DMS 273 (cell line): ENCODE measurements at regions not wholly inside any gene's neighbourhood (a gene's known extent, or its start where the extent isn't known, plus 50 kb on each side); places are given as distances from the start of the nearest gene placed in this dataset.

Experiments used
- DNase-seq: peaks from one replicate; lab custom pipeline; 2025; ENCODE audit not compliant: unreplicated experiment; lab: John Stamatoyannopoulos, UW

DNA sequence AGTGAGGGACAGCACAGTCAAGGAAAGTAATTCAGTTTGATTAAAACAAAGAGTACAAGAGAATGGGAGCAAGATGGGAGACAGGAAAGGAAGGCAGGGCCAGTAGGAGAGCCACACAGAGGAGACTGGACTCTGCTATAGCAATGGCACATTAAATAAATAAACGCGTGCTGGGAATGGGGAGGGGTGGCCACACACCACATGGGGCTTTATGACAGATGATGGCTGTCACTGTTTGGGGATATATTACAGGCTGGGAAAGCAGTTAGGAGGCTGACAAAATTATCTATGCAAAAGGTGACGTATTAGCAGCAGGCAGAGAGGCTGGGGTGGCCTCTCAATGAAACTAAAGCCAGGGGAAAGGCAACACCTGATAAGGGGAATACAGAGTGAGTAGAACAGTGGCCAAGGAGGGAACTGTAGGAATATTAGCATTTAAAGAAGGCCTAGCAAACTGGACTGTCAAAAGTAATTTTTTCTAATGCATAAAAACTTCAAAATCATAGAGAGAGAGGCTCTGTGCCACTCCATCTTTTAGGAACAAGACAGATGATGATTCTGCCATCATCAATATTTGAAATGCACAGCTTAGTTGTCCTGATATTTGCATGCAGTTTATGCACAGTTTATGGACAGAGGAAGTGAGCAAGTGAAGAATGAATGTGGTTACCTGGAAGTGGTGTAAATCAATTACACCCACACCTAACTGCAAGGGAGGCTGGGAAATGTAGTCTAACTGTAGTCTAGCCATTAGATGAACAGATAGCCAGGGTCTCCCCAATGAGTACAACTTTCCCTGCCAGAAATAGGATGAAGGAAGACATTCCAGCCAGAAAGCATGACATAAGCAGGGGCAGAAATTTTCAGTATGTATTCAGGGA is 346.5 kb downstream of the FOXO1 start:
- no peak for DNase-seq

- no peak for DNase-seq
These were observed 338.4 kb downstream of the FOXO1 start for GRCh38 chr13:40328091-40328490.

- DNase-seq = no peak
These were observed 336.5 kb downstream of the FOXO1 start for GRCh38 chr13:40329781-40330485.

GRCh38 chr13:40330950-40331349 is 335.5 kb downstream of the FOXO1 start:
- DNase-seq = no peak

- no peak for DNase-seq
These were observed 334.6 kb downstream of the FOXO1 start for GRCh38 chr13:40331802-40332201.

- DNase-seq = peak; percentile 22
These were observed 333.2 kb downstream of the FOXO1 start for GRCh38 chr13:40333226-40333625.

- no peak for DNase-seq
These were observed 332.4 kb downstream of the FOXO1 start for GRCh38 chr13:40334031-40334430.

- DNase-seq = no peak
These were observed 331.8 kb downstream of the FOXO1 start for GRCh38 chr13:40334616-40335015.

- no peak for DNase-seq
These were observed 329.9 kb downstream of the FOXO1 start for GRCh38 chr13:40336228-40337221.

DNA sequence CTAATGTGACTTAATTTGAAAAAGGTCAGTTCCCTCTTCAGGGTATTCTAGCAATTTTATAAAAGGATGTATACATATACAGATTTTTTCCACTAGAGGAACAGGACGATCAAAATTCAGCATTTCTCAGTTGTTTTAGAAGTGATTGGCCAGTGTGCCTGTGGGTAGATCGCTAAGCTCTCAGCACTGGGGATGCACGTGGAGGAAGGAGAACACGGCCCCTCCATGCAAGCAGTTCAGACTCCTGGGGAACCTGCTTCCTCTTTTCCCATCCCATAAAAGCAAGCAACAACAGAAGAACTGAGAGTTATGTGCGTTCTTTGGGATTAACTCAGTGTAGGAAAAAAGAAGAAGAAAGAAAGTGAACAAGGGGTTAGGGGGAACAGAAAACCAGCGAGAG is 328.8 kb downstream of the FOXO1 start:
- no peak for DNase-seq

- DNase-seq = no peak
These were observed 328.2 kb downstream of the FOXO1 start for GRCh38 chr13:40338217-40338616.

- peak; percentile 61 for DNase-seq
These were observed 325.9 kb downstream of the FOXO1 start for GRCh38 chr13:40340368-40341095.

DNA sequence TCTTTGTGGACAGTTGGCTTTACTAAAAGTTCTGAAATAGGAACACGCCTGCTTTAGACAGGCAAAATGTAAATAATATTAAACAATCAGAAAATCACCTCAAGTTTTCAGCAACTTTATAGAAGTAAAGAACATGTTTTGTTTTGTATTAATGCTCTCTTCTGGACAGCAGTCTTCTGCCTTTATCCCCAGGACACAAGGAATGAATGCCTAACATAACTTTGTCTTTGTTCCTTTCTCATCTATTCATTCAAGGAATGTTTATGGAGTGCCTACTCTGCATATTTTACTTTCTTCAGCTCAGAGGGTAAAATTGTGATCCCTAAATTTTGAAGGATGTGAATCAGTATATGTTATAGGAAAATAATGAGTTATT is 325.4 kb downstream of the FOXO1 start:
- no peak for DNase-seq

DNA sequence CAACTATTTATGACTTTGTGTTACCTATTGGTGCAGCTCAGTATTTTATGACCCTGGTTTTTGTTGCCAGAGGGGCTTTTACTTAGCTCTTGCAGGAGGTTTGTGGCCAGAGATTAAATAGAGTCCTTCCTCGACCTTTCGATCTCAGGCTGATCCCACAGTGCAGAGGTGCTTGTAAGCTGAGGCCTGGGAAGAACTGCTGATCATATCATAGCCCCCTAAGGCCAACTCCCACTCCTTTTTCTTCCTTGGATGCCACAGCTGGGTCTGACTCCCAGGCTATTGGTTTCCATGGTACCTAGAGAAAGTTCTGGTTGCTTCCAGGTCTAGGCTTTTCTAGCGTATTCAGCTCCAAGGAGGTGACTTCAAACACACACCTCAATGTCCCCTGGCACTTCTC is 324.9 kb downstream of the FOXO1 start:
- no peak for DNase-seq

- no peak for DNase-seq
These were observed 324.0 kb downstream of the FOXO1 start for GRCh38 chr13:40342461-40342860.

DNA sequence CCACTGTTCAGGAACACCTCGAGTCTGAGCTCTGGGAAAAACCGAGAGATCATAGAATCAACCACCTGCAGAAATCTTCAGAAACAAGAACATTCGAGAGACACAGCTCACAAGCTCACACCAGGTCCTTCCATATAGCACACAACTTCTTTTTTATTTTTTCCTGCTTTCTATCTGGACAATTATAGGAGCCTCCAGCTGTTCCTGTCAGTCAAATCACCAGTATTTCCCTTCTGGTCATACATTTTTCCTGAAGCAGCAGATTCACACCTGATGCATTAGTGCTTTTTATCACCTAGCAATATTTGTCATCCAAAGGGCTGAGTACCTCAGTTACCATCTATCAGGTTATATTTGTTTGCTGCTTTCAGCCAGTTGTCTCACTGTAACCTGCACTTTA is 323.5 kb downstream of the FOXO1 start:
- no peak for DNase-seq

- DNase-seq = no peak
These were observed 322.7 kb downstream of the FOXO1 start for GRCh38 chr13:40343550-40344269.

DNA sequence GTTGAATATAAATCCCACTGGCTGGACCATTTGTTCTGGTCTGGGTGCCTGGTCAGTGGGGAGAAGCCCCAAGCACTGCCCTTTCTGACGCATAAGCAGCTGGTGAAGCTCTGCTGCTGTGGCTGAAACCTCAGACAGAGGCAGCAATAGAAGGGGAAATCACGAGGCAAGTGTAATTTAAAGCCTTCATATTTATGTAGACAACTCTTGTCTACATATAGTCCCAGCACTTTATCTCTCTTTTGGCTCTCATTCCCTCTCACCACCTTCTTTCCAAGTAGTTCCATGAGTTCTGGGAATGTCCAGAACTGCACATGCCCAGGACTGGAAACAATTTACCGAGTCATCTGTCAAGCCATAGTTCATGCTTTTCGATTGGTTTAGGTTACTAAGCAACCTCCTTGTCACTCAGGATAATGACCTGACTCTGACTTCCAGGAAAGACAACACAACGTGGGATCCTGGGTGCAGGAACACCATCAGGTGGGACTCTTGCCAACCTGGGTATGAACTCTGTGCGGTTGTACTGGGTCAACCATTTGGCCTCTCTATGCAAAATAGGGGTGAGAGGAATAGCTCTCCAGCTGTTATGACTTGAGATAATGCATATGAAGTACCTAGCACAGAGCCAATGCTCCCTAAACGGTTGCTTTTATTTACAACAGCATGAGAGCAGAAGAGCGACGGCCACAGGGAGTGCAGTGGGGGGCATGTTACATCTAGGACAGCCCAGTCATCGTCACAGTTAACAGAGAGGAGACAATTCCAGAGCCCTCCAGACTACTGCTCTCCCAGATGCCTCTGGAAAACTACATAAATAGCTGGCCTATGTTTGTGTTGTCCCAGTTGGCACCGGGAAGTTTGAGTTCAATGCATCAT is 321.9 kb downstream of the FOXO1 start:
- DNase-seq = peak; percentile 80

DNA sequence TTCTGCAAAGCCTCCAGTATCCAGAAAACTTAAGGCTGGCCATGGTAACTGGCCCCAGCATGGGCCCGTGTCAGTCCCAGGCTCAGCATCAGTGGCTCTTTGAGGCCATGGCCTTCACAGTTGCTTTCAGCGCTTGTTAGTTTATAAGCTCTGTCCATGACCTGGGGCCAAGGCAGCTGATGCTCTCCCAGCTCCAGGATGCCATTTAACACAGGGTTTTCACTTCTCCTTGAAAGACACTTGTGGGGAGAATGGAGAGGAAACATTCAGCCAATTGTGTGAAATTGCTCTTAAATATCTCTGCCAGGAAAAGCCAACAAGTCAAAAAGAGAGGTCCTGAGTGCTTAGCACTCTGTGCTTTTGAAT is 321.3 kb downstream of the FOXO1 start:
- DNase-seq = no peak
